GM23338 (cell line): ENCODE measurements at regions not wholly inside any gene's neighbourhood (a gene's known extent, or its start where the extent isn't known, plus 50 kb on each side); places are given as distances from the start of the nearest gene placed in this dataset.

Source experiments
- ATAC-seq: fragments of 200-7000 bp; cut with Tn5 transposase; 3 replicates; pipeline ENCODE4 v1.9.1; 2020
- DNase-seq: peaks from one replicate; pipeline ENCODE4 v3.0.0-alpha.2; 2015; ENCODE audit warnings: low spot score
- H2AFZ ChIP-seq: fragments of 200-600 bp; sonication (generic); 2 replicates; pipeline ENCODE4 v1.8.0; 2016; ENCODE audit warnings: antibody characterized with exemption, mild to moderate bottlenecking, moderate library complexity
- H3F3A ChIP-seq: fragments of 200-600 bp; sonication (generic); replicated peaks from 2 replicates; pipeline ENCODE4 v1.8.0; 2017; ENCODE audit warnings: antibody characterized with exemption, mixed run types, low read depth
- H3K27ac ChIP-seq: fragments of 200-600 bp; sonication (generic); 2 replicates; pipeline ENCODE4 v1.6.1; 2016; ENCODE audit warnings: low read depth
- H3K27me3 ChIP-seq: fragments of 200-600 bp; sonication (generic); 2 replicates; pipeline ENCODE4 v1.8.0; 2016; ENCODE audit warnings: mild to moderate bottlenecking, mixed run types, moderate library complexity; ENCODE audit not compliant: insufficient read depth
- H3K36me3 ChIP-seq: fragments of 200-600 bp; sonication (generic); 2 replicates; pipeline ENCODE4 v1.8.0; 2016; ENCODE audit warnings: mild to moderate bottlenecking; ENCODE audit not compliant: insufficient read depth
- H3K4me1 ChIP-seq: fragments of 200-600 bp; sonication (generic); 2 replicates; pipeline ENCODE4 v1.8.0; 2016; ENCODE audit warnings: mild to moderate bottlenecking, moderate library complexity; ENCODE audit not compliant: insufficient read depth
- H3K4me2 ChIP-seq: fragments of 200-600 bp; sonication (generic); 2 replicates; pipeline ENCODE4 v1.7.1; 2017; ENCODE audit warnings: mixed run types
- H3K4me3 ChIP-seq: fragments of 200-600 bp; sonication (generic); 2 replicates; pipeline ENCODE4 v1.6.1; 2016; ENCODE audit warnings: mixed run types
- H3K79me2 ChIP-seq: fragments of 200-600 bp; sonication (generic); replicated peaks from 2 replicates; pipeline ENCODE4 v1.8.0; 2017; ENCODE audit warnings: mild to moderate bottlenecking; ENCODE audit not compliant: insufficient read depth
- H3K9me2 ChIP-seq: fragments of 200-600 bp; sonication (generic); 2 replicates; pipeline ENCODE4 v1.8.0; 2017; ENCODE audit not compliant: insufficient read depth
- H4K20me1 ChIP-seq: fragments of 200-600 bp; sonication (generic); replicated peaks from 2 replicates; pipeline ENCODE4 v1.8.0; 2017; ENCODE audit warnings: mild to moderate bottlenecking; ENCODE audit not compliant: insufficient read depth
- H3K27ac Mint-ChIP-seq: 2 replicates; pipeline ENCODE4 v1.8.0; 2020; ENCODE audit warnings: inconsistent platforms, mild to moderate bottlenecking, moderate library complexity, mixed read lengths
- H3K27me3 Mint-ChIP-seq: 3 replicates; pipeline ENCODE4 v1.8.0; 2022; ENCODE audit warnings: low read depth, mild to moderate bottlenecking, moderate library complexity, mixed read lengths, inconsistent platforms; ENCODE audit not compliant: insufficient read depth, poor library complexity
- H3K36me3 Mint-ChIP-seq: 3 replicates; pipeline ENCODE4 v1.8.0; 2021; ENCODE audit warnings: low read depth, mild to moderate bottlenecking, inconsistent platforms, moderate library complexity, mixed read lengths
- H3K4me1 Mint-ChIP-seq: 3 replicates; pipeline ENCODE4 v1.8.0; 2020; ENCODE audit warnings: mild to moderate bottlenecking, inconsistent platforms, mixed read lengths
- H3K4me3 Mint-ChIP-seq: 3 replicates; pipeline ENCODE4 v1.8.0; 2021; ENCODE audit warnings: moderate library complexity, mild to moderate bottlenecking, inconsistent platforms, mixed read lengths
- H3K9me3 Mint-ChIP-seq: 3 replicates; pipeline ENCODE4 v1.8.0; 2020; ENCODE audit warnings: moderate library complexity, mild to moderate bottlenecking, inconsistent platforms, mixed read lengths
- CREB1 ChIP-seq: fragments of 250-450 bp; sonication (Bioruptor Pico); IDR thresholded peaks from 2 replicates; pipeline ENCODE4 v1.5.0; 2020; ENCODE audit warnings: low read depth, mild to moderate bottlenecking, moderate library complexity
- EZH2 ChIP-seq: fragments of 200-600 bp; sonication (generic); IDR thresholded peaks from one replicate; pipeline ENCODE4 v1.8.0; 2017; ENCODE audit warnings: antibody characterized with exemption, mild to moderate bottlenecking, low read depth; ENCODE audit not compliant: unreplicated experiment
- EZH2phosphoT487 ChIP-seq: fragments of 200-600 bp; sonication (generic); IDR thresholded peaks from one replicate; pipeline ENCODE4 v1.8.1; 2018; ENCODE audit warnings: antibody characterized with exemption; ENCODE audit not compliant: unreplicated experiment
- JUNB ChIP-seq: IDR thresholded peaks from one replicate; pipeline ENCODE4 v1.6.1; 2016; ENCODE audit warnings: antibody characterized with exemption; ENCODE audit not compliant: unreplicated experiment
- NANOG ChIP-seq: IDR thresholded peaks from 2 replicates; pipeline ENCODE4 v1.6.1; 2016; ENCODE audit warnings: antibody characterized with exemption, borderline replicate concordance
- POLR2AphosphoS5 ChIP-seq: IDR thresholded peaks from 2 replicates; pipeline ENCODE4 v1.6.1; 2016; ENCODE audit warnings: antibody characterized with exemption, low read depth
- STAT1 ChIP-seq: IDR thresholded peaks from one replicate; pipeline ENCODE4 v1.6.1; 2016; ENCODE audit warnings: antibody characterized with exemption; ENCODE audit not compliant: unreplicated experiment
- ZNF114 ChIP-seq: fragments of 250-450 bp; sonication (Bioruptor Pico); IDR thresholded peaks from 2 replicates; pipeline ENCODE4 v1.5.0; 2020; ENCODE audit warnings: mild to moderate bottlenecking, moderate library complexity
- ZNF331 ChIP-seq: fragments of 250-450 bp; sonication (Bioruptor Pico); IDR thresholded peaks from 2 replicates; pipeline ENCODE4 v1.5.0; 2020; ENCODE audit warnings: low read depth, mild to moderate bottlenecking, moderate library complexity
- TF ChIP-seq, protein P1 (sequence below): IDR thresholded peaks from one replicate; pipeline ENCODE4 v1.6.1; 2018; ENCODE audit warnings: antibody characterized with exemption; ENCODE audit not compliant: unreplicated experiment
- TF ChIP-seq, protein P2 (sequence below): IDR thresholded peaks from 2 replicates; pipeline ENCODE4 v1.6.1; 2016; ENCODE audit warnings: antibody characterized with exemption
- TF ChIP-seq, protein P3 (sequence below): fragments of 250-450 bp; sonication (Bioruptor Pico); IDR thresholded peaks from 2 replicates; pipeline ENCODE4 v1.5.0; 2020; ENCODE audit warnings: mild to moderate bottlenecking, moderate library complexity
- TF ChIP-seq, protein P4 (sequence below), 2 experiments: fragments of 200-600 bp in 1 of 2; sonication (generic) in 1 of 2; conservative IDR thresholded peaks; 2 replicates each; pipeline versions ENCODE4 v1.5.1 to v1.6.1; 2016 to 2017; ENCODE audit warnings: antibody characterized with exemption in 2 of 2, low read depth in 2 of 2, mild to moderate bottlenecking in 2 of 2, moderate library complexity in 1 of 2

DNA sequence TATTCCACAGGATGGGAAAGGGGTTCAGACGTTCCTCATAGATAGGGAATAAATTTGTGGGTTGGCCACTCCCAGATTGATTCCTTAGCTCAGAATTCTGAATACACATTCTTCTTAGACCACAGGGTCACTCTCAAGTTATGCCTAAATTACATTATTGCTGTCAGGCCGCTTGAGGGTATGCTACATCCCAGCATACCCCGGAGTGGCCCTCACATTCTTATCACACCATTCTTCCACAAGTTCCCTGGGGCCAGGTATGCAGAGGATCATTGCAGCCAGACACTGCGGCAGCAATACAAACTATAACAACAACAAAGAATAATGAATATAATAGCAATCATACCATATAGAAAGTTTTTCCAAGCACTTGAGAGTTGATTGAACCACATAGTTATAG lies 237.9 kb upstream of the SOX4 start:
- no peaks in the 10 kb centered on the region for H3K4me1 Mint-ChIP-seq
- no peak for ATAC-seq
- DNase-seq = no peak

More for the DNA sequence above, 237.9 kb upstream of the SOX4 start:
- TF ChIP-seq, protein P1, sequence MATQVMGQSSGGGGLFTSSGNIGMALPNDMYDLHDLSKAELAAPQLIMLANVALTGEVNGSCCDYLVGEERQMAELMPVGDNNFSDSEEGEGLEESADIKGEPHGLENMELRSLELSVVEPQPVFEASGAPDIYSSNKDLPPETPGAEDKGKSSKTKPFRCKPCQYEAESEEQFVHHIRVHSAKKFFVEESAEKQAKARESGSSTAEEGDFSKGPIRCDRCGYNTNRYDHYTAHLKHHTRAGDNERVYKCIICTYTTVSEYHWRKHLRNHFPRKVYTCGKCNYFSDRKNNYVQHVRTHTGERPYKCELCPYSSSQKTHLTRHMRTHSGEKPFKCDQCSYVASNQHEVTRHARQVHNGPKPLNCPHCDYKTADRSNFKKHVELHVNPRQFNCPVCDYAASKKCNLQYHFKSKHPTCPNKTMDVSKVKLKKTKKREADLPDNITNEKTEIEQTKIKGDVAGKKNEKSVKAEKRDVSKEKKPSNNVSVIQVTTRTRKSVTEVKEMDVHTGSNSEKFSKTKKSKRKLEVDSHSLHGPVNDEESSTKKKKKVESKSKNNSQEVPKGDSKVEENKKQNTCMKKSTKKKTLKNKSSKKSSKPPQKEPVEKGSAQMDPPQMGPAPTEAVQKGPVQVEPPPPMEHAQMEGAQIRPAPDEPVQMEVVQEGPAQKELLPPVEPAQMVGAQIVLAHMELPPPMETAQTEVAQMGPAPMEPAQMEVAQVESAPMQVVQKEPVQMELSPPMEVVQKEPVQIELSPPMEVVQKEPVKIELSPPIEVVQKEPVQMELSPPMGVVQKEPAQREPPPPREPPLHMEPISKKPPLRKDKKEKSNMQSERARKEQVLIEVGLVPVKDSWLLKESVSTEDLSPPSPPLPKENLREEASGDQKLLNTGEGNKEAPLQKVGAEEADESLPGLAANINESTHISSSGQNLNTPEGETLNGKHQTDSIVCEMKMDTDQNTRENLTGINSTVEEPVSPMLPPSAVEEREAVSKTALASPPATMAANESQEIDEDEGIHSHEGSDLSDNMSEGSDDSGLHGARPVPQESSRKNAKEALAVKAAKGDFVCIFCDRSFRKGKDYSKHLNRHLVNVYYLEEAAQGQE = no peak
- TF ChIP-seq, protein P2, sequence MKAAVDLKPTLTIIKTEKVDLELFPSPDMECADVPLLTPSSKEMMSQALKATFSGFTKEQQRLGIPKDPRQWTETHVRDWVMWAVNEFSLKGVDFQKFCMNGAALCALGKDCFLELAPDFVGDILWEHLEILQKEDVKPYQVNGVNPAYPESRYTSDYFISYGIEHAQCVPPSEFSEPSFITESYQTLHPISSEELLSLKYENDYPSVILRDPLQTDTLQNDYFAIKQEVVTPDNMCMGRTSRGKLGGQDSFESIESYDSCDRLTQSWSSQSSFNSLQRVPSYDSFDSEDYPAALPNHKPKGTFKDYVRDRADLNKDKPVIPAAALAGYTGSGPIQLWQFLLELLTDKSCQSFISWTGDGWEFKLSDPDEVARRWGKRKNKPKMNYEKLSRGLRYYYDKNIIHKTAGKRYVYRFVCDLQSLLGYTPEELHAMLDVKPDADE = no peak
- TF ChIP-seq, protein P3, sequence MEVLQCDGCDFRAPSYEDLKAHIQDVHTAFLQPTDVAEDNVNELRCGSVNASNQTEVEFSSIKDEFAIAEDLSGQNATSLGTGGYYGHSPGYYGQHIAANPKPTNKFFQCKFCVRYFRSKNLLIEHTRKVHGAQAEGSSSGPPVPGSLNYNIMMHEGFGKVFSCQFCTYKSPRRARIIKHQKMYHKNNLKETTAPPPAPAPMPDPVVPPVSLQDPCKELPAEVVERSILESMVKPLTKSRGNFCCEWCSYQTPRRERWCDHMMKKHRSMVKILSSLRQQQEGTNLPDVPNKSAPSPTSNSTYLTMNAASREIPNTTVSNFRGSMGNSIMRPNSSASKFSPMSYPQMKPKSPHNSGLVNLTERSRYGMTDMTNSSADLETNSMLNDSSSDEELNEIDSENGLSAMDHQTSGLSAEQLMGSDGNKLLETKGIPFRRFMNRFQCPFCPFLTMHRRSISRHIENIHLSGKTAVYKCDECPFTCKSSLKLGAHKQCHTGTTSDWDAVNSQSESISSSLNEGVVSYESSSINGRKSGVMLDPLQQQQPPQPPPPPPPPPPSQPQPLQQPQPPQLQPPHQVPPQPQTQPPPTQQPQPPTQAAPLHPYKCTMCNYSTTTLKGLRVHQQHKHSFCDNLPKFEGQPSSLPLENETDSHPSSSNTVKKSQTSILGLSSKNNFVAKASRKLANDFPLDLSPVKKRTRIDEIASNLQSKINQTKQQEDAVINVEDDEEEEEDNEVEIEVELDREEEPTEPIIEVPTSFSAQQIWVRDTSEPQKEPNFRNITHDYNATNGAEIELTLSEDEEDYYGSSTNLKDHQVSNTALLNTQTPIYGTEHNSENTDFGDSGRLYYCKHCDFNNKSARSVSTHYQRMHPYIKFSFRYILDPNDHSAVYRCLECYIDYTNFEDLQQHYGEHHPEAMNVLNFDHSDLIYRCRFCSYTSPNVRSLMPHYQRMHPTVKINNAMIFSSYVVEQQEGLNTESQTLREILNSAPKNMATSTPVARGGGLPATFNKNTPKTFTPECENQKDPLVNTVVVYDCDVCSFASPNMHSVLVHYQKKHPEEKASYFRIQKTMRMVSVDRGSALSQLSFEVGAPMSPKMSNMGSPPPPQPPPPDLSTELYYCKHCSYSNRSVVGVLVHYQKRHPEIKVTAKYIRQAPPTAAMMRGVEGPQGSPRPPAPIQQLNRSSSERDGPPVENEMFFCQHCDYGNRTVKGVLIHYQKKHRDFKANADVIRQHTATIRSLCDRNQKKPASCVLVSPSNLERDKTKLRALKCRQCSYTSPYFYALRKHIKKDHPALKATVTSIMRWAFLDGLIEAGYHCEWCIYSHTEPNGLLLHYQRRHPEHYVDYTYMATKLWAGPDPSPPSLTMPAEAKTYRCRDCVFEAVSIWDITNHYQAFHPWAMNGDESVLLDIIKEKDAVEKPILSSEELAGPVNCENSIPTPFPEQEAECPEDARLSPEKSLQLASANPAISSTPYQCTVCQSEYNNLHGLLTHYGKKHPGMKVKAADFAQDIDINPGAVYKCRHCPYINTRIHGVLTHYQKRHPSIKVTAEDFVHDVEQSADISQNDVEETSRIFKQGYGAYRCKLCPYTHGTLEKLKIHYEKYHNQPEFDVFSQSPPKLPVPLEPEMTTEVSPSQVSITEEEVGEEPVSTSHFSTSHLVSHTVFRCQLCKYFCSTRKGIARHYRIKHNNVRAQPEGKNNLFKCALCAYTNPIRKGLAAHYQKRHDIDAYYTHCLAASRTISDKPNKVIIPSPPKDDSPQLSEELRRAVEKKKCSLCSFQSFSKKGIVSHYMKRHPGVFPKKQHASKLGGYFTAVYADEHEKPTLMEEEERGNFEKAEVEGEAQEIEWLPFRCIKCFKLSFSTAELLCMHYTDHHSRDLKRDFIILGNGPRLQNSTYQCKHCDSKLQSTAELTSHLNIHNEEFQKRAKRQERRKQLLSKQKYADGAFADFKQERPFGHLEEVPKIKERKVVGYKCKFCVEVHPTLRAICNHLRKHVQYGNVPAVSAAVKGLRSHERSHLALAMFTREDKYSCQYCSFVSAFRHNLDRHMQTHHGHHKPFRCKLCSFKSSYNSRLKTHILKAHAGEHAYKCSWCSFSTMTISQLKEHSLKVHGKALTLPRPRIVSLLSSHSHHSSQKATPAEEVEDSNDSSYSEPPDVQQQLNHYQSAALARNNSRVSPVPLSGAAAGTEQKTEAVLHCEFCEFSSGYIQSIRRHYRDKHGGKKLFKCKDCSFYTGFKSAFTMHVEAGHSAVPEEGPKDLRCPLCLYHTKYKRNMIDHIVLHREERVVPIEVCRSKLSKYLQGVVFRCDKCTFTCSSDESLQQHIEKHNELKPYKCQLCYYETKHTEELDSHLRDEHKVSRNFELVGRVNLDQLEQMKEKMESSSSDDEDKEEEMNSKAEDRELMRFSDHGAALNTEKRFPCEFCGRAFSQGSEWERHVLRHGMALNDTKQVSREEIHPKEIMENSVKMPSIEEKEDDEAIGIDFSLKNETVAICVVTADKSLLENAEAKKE (CRISPR knock-in tag) = no peak
- TF ChIP-seq ZNF114 (CRISPR knock-in tag) (no peak), NANOG (no peak), ZNF331 (no peak), STAT1 (no peak), EZH2phosphoT487 (no peak), POLR2AphosphoS5 (no peak), EZH2 (no peak), CREB1 (CRISPR knock-in tag) (no peak), JUNB (no peak)
- TF ChIP-seq, protein P4, sequence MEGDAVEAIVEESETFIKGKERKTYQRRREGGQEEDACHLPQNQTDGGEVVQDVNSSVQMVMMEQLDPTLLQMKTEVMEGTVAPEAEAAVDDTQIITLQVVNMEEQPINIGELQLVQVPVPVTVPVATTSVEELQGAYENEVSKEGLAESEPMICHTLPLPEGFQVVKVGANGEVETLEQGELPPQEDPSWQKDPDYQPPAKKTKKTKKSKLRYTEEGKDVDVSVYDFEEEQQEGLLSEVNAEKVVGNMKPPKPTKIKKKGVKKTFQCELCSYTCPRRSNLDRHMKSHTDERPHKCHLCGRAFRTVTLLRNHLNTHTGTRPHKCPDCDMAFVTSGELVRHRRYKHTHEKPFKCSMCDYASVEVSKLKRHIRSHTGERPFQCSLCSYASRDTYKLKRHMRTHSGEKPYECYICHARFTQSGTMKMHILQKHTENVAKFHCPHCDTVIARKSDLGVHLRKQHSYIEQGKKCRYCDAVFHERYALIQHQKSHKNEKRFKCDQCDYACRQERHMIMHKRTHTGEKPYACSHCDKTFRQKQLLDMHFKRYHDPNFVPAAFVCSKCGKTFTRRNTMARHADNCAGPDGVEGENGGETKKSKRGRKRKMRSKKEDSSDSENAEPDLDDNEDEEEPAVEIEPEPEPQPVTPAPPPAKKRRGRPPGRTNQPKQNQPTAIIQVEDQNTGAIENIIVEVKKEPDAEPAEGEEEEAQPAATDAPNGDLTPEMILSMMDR (conservative IDR thresholded peaks at IDR 0.05; ENCODE audit: low read depth in 2 of 2) = no peak
- no peak overlapping the region for H3K27ac Mint-ChIP-seq
- Histone ChIP-seq H3K36me3 (no peaks in the 10 kb centered on the region), H2AFZ (no peak overlapping the region), H3F3A (no peaks in the 10 kb centered on the region), H3K27ac (no peak overlapping the region), H3K4me2 (no peak overlapping the region), H3K9me2 (no peaks in the 10 kb centered on the region), H3K27me3 (no peaks in the 10 kb centered on the region), H3K4me3 (no peak overlapping the region), H4K20me1 (no peaks in the 10 kb centered on the region), H3K4me1 (no peaks in the 10 kb centered on the region), H3K79me2 (no peaks in the 10 kb centered on the region)
- no peaks in the 10 kb centered on the region for H3K9me3 Mint-ChIP-seq
- no peaks in the 10 kb centered on the region for H3K36me3 Mint-ChIP-seq
- H3K4me3 Mint-ChIP-seq = no peak overlapping the region
- peaks cover 2% of the 10 kb centered on the region for H3K27me3 Mint-ChIP-seq
